ENCODE measurements at regions not wholly inside any gene's neighbourhood (a gene's known extent, or its start where the extent isn't known, plus 50 kb on each side); places are given as distances from the start of the nearest gene placed in this dataset.

DNA sequence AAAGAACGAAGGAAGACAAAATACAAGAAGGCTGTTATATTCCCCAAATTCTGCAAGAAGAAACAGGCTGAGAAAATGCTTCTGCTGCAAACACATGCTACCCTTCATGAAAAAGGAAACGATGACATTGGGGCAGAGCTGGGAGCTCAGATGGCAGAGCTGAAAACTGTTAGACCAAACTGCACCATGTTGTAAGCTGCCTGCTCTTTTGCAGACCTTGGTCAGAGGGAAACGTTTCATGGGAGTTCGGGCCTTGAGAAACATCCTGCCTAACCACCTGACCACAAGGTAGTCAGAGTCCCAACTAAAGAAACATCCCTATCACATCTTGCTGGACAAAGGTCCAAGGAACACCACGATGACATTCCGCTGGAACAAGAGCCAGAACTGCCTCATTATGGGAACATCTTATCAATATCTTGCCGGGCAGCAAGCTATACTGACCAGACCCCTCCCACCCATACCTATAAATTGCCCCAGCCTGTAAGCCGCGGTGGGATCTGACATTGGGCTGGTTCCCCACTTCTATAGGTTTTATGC lies 110.7 kb upstream of the CTSC start:
- DNase-seq (ENCODE audit: low read depth in 2 of 3, low spot score in 1 of 3) = no peak

DNA sequence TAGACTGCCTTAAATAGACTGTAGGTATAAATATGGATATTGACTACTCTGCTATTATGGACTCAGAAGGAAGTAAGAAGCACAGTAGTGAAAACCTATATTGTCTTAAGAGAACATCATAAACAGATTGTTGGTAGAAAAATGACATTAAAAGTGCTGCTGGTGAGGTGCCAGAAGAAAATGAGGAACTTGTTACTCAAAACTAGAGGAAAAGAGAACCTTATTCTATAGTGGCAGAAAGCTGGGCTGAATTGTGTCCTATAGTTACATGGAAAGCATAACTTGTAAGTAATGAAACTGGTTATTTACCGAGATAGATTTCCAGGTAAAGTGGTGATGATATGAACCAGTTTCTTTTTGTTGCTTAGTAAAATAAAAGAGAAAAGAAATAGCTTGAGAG lies 109.7 kb upstream of the CTSC start:
- no peak for DNase-seq (ENCODE audit: low read depth in 2 of 3, low spot score in 1 of 3)

DNA sequence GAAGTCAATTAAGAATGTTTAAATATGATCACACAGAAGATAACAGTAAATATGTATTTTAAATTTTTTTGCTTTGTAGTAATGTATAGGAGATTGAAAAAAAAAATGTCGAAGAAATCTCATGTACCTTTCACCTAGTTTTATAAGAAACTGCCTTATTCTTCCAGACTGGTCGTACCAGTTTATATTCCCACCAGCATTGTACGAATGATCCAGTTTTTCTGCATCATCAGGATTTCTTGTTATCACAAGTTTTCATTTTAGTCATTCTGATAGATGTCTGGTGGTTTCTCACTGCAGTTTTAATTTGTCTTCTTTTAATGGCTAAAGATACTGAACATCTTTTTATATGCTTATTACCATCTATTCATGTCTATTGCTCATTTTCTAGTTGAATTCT lies 101.8 kb upstream of the CTSC start:
- DNase-seq (ENCODE audit: low read depth in 2 of 3, low spot score in 1 of 3) = no peak

GRCh38 chr11:88438721-88439120 lies 101.2 kb upstream of the CTSC start:
- DNase-seq (ENCODE audit: low read depth in 2 of 3, low spot score in 1 of 3) = no peak

DNA sequence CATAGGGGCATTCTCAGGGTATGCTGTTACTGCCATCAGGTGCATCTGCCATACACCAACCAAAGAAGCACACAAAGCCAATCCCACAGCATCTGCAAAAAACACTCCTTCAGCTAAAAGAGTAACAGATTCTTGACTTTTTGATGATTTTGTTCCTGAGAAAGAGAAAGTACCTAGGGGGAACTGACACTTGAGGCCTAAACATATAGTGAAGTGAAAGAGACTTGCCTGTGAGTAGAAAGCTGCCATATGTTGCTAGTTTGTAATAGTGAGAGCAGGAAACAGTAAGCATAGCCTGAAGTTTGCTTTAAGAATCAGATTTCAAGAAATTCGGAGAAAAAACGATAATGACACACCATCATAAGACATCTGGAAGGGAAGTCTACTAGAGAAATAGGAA lies 97.9 kb upstream of the CTSC start:
- no peak for DNase-seq (ENCODE audit: low read depth in 2 of 3, low spot score in 1 of 3)

- no peak for DNase-seq (ENCODE audit: low read depth in 2 of 3, low spot score in 1 of 3)
Observed at GRCh38 chr11:88434333-88434976, 96.9 kb upstream of the CTSC start.

GRCh38 chr11:88433536-88434230 lies 96.1 kb upstream of the CTSC start:
- no peak for DNase-seq (ENCODE audit: low read depth in 2 of 3, low spot score in 1 of 3)

DNA sequence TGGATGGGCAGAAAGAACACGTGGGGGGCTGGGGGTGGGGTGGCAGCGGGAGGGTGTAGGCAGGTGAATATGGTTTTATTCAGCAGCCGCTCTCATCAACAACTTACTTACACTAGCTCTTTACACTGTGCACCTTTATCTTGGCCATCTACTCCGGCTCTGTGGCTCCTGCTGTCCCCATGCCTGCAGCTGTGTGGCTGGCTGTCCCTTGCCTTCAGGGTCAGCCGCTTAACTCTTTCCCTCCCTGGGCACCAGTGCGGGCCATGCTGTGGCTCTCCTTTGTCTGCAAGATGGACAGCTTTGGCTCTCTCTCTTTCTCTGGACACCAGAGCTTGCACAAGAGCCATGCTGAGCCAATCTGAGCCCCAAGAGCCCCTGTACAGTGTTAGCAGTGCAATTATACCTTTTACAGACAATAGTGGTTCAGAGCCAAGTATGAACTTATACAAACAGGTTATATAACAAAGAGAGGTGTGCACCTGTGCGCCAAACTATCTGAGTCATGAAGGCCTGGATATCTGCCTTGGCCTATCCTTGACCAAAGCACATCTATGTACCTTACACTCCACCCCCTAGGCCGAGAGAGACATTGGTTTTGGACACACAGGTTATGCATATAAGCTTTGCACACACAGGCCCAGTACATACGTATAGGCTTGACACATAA lies 94.3 kb upstream of the CTSC start:
- no peak for DNase-seq (ENCODE audit: low read depth in 2 of 3, low spot score in 1 of 3)

GRCh38 chr11:88428959-88429358 lies 91.4 kb upstream of the CTSC start:
- no peak for DNase-seq (ENCODE audit: low read depth in 2 of 3, low spot score in 1 of 3)

DNA sequence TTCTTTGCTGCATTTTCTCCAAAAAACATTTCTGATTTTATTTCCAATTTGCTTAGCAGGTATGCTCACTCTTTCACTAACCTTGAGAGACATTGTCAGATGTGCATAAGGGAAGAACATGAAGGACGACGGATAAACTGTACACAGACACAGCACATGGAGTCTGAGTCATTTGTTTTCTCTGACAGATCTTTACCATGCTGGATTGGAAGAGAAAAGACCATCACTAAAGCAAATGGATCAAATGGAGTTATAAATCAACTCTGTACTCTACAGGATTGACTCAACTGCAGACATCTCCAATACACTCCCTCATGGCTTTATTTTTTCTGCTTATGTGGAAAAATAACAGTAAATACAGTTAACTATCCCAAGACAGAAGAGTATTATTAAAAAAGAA lies 90.2 kb upstream of the CTSC start:
- DNase-seq (ENCODE audit: low read depth in 2 of 3, low spot score in 1 of 3) = no peak

DNA sequence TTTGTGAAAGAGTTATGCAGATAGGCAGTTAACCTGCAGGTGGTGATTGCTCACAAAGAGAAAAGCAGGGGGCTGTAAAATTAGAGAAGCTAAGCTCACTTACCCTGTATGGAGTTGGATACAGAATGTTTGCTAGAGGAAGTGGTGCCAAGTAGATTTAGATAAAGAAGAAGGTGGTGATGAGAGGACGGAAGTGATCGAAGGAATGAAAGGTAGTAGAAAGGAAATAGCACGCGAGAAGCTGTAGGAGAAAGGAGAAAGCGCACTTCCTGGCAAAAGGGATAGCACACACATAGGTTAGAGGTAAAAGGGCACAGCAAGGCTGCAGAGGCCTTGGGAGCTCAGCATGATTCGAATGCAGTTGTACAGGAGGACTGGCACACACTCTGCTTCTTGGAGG lies 87.3 kb upstream of the CTSC start:
- DNase-seq (ENCODE audit: low read depth in 2 of 3, low spot score in 1 of 3) = no peak

DNA sequence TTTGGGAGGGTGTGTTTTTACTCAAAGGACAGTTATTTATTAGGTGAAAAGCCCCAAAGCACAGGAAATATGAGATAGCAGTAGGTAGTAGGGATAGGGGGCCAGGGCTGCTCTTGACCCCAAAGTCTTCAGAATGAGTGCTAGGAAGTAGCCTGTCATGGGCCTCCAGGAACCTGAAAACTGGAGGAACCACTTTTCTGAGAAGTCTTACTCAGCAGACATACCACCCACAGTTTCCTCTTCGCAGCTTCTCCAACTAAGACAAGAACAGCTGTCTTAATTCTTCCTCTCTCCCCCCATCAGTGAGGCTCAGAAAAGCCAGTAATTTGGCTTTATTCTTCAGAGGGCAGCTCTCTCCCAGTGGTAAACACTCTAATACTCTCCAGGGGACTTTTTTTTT lies 84.0 kb upstream of the CTSC start:
- peak; percentile 19 to 51 (median 37) for DNase-seq (ENCODE audit: low read depth in 2 of 3, low spot score in 1 of 3)

DNA sequence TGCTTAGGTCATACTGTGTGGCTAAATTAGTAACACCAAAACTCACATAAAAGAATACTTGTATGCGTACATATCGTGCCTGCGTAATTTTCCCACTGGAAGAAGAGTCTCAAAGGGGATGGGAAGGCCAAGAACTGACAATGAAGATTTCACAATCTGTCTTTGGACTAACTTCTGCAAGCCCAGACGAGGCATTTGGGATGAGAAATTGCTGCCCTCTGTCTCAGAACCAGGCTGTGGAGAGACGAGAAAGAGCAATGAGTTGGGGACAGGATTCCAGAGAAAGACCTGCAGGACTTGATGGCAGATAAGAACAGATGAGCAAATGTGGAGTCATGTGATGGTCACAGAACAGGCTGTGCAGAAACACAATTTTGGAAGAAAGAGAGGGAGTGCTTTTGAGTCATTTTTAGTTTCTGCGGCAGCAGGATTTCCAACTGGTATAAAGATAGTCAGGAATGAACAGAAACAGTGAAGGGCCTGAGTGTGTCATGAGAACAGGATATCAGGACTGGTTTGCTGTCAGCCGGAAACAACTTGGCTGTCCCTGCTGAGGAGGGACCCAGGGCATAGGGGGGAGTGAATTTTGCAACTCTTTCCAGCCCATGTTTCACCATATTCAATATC lies 82.7 kb upstream of the CTSC start:
- no peak for DNase-seq (ENCODE audit: low read depth in 2 of 3, low spot score in 1 of 3)

DNA sequence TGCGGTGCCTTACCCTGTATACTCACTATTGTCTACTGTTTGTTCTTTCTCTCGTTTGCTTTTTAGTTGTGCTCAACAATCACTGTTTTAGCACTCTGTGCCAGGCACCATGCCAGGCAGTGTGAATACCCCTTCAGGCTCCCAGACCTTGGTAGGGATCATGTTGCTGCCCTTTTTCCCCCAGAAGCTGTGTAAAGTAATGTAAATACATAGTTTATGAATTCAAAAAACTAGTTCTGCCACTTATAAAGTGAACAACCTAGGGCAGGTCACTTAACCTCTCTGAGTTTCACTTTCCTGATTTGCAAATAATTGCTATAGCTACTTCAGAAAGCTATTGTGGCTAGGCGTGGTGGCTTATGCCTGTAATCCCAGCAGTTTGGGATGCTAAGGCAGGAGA lies 81.0 kb upstream of the CTSC start:
- no peak for DNase-seq (ENCODE audit: low read depth in 2 of 3, low spot score in 1 of 3)

GRCh38 chr11:88415495-88415894 lies 78.0 kb upstream of the CTSC start:
- DNase-seq (ENCODE audit: low read depth in 2 of 3, low spot score in 1 of 3) = no peak

DNA sequence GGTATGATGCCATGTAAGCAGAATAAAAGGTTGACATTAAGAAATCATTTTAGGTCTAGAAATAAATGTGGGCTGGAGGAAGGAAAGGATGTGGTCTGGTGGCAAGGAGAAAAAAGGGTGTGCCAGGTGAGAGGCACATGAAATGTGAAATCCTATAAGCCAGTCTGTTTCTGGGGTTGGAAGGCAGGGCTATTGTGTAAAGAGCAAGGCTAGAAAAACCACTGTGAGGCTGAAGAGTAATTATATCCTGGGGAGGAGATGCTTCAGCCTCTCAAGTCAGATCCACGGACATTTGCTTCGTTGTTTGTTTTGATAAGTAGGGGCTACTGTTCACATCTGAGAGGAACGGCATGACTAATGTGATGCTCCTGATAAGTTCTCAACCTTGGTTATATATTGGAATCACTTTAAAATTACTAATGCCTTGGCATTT lies 77.5 kb upstream of the CTSC start:
- no peak for DNase-seq (ENCODE audit: low read depth in 2 of 3, low spot score in 1 of 3)

DNA sequence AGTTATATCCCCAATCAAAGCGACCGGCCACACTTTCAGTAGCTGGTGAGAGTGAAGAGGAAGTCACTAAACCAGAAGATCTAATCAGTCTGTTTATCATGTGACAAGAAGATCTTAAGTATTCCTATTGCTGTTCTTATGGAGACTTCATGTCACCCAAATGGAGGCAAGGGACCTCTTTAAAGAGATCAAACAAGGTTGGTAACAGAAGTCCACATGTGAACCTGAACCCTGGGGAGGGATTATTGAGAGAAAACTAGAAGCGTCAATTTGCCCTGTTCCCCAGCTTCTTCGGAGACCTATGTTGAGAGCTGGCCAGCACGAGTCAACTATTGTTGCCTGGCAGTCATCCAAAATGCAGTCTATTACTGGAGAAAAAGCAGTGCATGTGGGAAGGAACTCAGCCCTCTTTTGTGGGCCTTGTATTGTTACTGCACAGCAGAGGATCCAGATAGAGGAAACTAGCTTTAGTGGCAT lies 76.9 kb upstream of the CTSC start:
- no peak for DNase-seq (ENCODE audit: low read depth in 2 of 3, low spot score in 1 of 3)

DNA sequence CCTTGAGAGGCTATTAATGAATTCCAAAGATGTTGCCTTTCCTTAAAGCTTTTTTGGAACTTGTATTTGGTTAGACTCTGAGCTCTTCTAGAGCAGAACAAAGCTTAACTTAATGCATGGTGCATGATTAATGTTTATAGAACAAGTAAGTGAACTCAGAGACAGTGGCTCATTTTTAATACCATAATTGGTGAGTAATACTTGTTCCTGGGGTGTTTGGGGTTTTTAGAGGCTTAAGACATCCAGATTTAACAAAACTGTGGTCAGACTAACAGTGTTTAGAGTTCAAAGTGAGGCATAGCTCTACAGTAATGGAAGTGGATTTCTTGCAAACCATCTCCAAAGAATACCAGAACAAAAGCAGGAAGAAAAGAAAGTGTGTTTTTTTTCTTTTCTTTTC lies 73.7 kb upstream of the CTSC start:
- DNase-seq (ENCODE audit: low read depth in 2 of 3, low spot score in 1 of 3) = no peak

DNA sequence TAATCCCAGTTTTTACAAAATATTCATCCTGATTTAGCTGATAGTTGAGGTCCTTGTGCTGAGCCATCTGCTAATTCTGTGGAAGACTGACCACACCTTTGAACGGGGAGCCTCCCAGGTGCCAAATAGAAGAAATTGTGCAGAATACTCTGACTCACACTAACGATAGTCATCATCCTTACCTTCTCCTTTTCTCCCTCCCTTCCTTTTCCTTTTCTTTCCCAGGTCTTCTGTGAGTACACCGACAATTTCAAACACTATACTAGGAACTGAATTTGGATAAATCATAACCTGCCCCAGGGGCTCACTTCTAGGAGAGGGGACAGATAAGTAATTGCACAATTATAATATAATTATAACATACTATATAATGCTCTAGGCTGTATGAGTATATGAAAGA lies 73.1 kb upstream of the CTSC start:
- DNase-seq (ENCODE audit: low read depth in 2 of 3, low spot score in 1 of 3) = no peak

- DNase-seq (ENCODE audit: low read depth in 2 of 3, low spot score in 1 of 3) = no peak
Observed at GRCh38 chr11:88410056-88410455, 72.5 kb upstream of the CTSC start.

- no peak for DNase-seq (ENCODE audit: low read depth in 2 of 3, low spot score in 1 of 3)
Observed at GRCh38 chr11:88406876-88407275, 69.3 kb upstream of the CTSC start.

- no peak for DNase-seq (ENCODE audit: low read depth in 2 of 3, low spot score in 1 of 3)
Observed at GRCh38 chr11:88405853-88406252, 68.3 kb upstream of the CTSC start.

All from stimulated activated CD4-positive, alpha-beta T cell treated with anti-CD3 and anti-CD28 coated beads, Interleukin-12 subunit alpha, Interleukin-12 subunit beta, amount 100 ng/mL, for 48 hours (primary cell).